ENCODE measurements at regions not wholly inside any gene's neighbourhood (a gene's known extent, or its start where the extent isn't known, plus 50 kb on each side); places are given as distances from the start of the nearest gene placed in this dataset.

- TF ChIP-seq CTCF (IDR thresholded peaks at IDR 0.05) (no peak), POLR2A (IDR thresholded peaks at IDR 0.05) (no peak)
Measured at GRCh38 chr11:116219171-116219635, 553.6 kb downstream of the BUD13 start.
